ENCODE measurements at regions not wholly inside any gene's neighbourhood (a gene's known extent, or its start where the extent isn't known, plus 50 kb on each side); places are given as distances from the start of the nearest gene placed in this dataset.

DNA sequence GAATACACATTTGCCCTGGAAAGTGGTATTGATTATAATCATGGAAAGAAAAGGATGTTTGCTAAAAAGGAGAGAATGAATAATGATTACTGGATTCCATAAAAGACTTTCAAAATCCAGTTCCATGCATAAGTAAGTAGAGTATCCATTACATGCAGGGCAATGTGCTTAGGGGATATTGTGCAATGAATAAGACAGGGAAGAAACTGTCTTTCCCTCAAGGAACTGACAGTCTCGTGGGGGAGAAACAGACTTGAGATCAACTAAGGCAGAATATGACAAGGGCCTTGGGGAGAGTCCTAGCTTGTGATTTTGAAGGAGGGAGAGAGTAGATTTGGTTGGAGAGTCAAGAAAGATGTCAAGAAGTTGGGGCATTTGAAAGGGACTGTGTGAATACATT, 130.6 kb downstream of the SPP2 start:
- Histone ChIP-seq H3K4me3 (replicated peaks in 1 of 3) (no peak overlapping the region), H3K9me3 (no peaks in the 10 kb centered on the region), H3K36me3 (no peaks in the 10 kb centered on the region), H3K4me1 (no peaks in the 10 kb centered on the region), H3K27ac (no peak overlapping the region), H3K27me3 (no peaks in the 10 kb centered on the region)
- WGBS, 2 donors, result 70 to 76% methylated on average over 1 of the region's 1 CpG
- no peak for DNase-seq
- TF ChIP-seq, protein P1, sequence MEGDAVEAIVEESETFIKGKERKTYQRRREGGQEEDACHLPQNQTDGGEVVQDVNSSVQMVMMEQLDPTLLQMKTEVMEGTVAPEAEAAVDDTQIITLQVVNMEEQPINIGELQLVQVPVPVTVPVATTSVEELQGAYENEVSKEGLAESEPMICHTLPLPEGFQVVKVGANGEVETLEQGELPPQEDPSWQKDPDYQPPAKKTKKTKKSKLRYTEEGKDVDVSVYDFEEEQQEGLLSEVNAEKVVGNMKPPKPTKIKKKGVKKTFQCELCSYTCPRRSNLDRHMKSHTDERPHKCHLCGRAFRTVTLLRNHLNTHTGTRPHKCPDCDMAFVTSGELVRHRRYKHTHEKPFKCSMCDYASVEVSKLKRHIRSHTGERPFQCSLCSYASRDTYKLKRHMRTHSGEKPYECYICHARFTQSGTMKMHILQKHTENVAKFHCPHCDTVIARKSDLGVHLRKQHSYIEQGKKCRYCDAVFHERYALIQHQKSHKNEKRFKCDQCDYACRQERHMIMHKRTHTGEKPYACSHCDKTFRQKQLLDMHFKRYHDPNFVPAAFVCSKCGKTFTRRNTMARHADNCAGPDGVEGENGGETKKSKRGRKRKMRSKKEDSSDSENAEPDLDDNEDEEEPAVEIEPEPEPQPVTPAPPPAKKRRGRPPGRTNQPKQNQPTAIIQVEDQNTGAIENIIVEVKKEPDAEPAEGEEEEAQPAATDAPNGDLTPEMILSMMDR (IDR thresholded peaks at IDR 0.05), result no peak
- TF ChIP-seq POLR2A (IDR thresholded peaks at IDR 0.05), result no peak
- intact Hi-C loops (cut with DNase I), result no loop called here

DNA sequence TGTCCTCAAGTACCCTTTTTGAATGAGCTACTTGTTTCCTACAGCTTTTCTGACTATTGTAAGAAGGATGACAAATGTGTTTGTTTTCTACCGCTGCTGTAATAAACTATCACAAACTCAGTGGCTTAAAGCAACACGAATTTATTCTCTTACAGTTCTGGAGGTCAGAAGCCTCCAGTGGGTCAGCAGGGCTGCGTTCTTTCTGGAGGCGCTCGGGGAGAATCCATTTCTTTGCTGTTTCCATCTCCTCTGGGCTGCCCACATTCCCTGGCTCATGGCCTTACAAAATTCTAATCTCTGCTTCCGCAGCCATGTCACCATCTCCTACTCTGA, 128.5 kb downstream of the SPP2 start:
- DNase-seq, result no peak
- Histone ChIP-seq H3K4me3 (replicated peaks in 1 of 3) (no peak overlapping the region), H3K4me1 (peaks cover 0 to 2% of the 10 kb centered on the region in 2 donors), H3K36me3 (no peaks in the 10 kb centered on the region), H3K27me3 (no peaks in the 10 kb centered on the region), H3K9me3 (no peaks in the 10 kb centered on the region), H3K27ac (no peak overlapping the region)
- intact Hi-C loops (cut with DNase I), result no loop called here
- 86 to 87% methylated on average over 6 of the region's 6 CpGs for WGBS, 2 donors
- TF ChIP-seq, protein P1 (IDR thresholded peaks at IDR 0.05), result no peak
- no peak for TF ChIP-seq POLR2A (IDR thresholded peaks at IDR 0.05)

GRCh38 chr2:234178330-234179030, 128.0 kb downstream of the SPP2 start:
- Histone ChIP-seq H3K27me3 (no peaks in the 10 kb centered on the region), H3K27ac (no peak overlapping the region), H3K4me3 (replicated peaks in 1 of 3) (no peak overlapping the region), H3K4me1 (peaks cover 0 to 3% of the 10 kb centered on the region in 2 donors), H3K36me3 (no peaks in the 10 kb centered on the region), H3K9me3 (no peaks in the 10 kb centered on the region)
- TF ChIP-seq POLR2A (IDR thresholded peaks at IDR 0.05), result no peak
- TF ChIP-seq, protein P1 (IDR thresholded peaks at IDR 0.05), result no peak
- peak; percentile 7 to 24 for DNase-seq
- intact Hi-C loops (cut with DNase I), result no loop called here
- 57 to 69% methylated on average over 10 of the region's 10 CpGs for WGBS, 2 donors

DNA sequence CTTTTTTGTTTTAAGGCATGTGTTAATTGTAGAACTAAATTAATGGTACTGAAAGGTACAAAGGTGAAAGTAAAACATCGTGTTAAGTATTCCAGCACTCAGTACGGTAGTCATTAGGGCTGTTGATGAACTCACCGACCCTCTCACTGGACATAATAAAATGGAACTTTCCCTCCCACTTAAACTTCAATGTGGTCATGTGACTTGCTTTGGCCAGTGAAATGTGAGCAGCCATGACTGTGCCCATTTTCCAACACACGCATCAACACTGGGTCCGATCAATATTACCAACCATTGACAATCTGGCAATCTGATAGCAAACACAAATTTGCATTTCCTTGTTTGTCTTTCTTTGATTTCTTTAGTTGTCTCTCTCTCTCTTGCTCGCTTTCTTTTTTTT, 125.1 kb downstream of the SPP2 start:
- Histone ChIP-seq H3K4me1 (peaks cover 0 to 3% of the 10 kb centered on the region in 2 donors), H3K36me3 (no peaks in the 10 kb centered on the region), H3K9me3 (no peaks in the 10 kb centered on the region), H3K27me3 (no peaks in the 10 kb centered on the region), H3K4me3 (replicated peaks in 1 of 3) (no peak overlapping the region), H3K27ac (no peak overlapping the region)
- TF ChIP-seq, protein P1 (IDR thresholded peaks at IDR 0.05), result no peak
- TF ChIP-seq POLR2A (IDR thresholded peaks at IDR 0.05), result no peak
- no peak for DNase-seq
- intact Hi-C loops (cut with DNase I), result no loop called here
- 95 to 96% methylated on average over 6 of the region's 6 CpGs for WGBS, 2 donors

GRCh38 chr2:234174742-234175141, 124.2 kb downstream of the SPP2 start:
- no peaks in the 10 kb centered on the region for H3K36me3 ChIP-seq
- 95 to 98% methylated on average over 5 of the region's 5 CpGs for WGBS, 2 donors
- DNase-seq, result no peak
- H3K27me3 ChIP-seq, result no peaks in the 10 kb centered on the region
- H3K9me3 ChIP-seq, result no peaks in the 10 kb centered on the region
- H3K4me3 ChIP-seq (replicated peaks in 1 of 3), result no peak overlapping the region
- H3K4me1 ChIP-seq, result peaks cover 4 to 6% of the 10 kb centered on the region in 2 donors
- H3K27ac ChIP-seq, result no peak overlapping the region
- TF ChIP-seq, protein P1 (IDR thresholded peaks at IDR 0.05), result no peak
- TF ChIP-seq POLR2A (IDR thresholded peaks at IDR 0.05), result no peak
- intact Hi-C loops (cut with DNase I), result no loop called here

Data from thyroid gland (tissue), 4 donors.